HG03354 (cell line): ENCODE measurements at regions not wholly inside any gene's neighbourhood (a gene's known extent, or its start where the extent isn't known, plus 50 kb on each side); places are given as distances from the start of the nearest gene placed in this dataset.

Experiments used
- ATAC-seq: cut with Tn5 transposase; IDR thresholded peaks from one replicate; pipeline ENCODE4 v1.9.1; 2021; ENCODE audit warnings: mild to moderate bottlenecking; ENCODE audit not compliant: unreplicated experiment, poor library complexity, severe bottlenecking

- no peak for ATAC-seq
These were observed 811.6 kb upstream of the ARGLU1 start for GRCh38 chr13:107379407-107380155.

- ATAC-seq, result no peak
These were observed 808.6 kb upstream of the ARGLU1 start for GRCh38 chr13:107376341-107377125.

GRCh38 chr13:107375701-107376340 is 807.9 kb upstream of the ARGLU1 start:
- no peak for ATAC-seq

DNA sequence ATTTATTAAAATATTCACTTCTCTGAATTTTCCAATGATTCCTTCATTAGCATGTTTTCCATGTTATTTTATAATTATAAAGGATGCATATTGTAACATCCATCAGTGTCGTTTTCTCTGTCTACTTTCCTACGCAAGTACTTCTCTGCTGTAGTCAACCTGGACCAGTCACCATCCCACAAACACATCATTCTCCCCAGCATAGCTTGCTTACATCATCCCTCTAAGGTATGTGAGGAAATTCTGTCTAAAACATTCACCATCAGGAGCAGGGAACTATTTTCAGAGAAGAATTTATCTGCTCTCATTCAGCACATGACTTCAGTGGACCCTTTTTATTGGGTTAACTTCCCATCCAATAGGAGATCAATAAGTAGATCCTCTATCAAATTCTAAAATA is 806.1 kb upstream of the ARGLU1 start:
- no peak for ATAC-seq

- ATAC-seq, result no peak
These were observed 805.6 kb upstream of the ARGLU1 start for GRCh38 chr13:107373551-107373950.

DNA sequence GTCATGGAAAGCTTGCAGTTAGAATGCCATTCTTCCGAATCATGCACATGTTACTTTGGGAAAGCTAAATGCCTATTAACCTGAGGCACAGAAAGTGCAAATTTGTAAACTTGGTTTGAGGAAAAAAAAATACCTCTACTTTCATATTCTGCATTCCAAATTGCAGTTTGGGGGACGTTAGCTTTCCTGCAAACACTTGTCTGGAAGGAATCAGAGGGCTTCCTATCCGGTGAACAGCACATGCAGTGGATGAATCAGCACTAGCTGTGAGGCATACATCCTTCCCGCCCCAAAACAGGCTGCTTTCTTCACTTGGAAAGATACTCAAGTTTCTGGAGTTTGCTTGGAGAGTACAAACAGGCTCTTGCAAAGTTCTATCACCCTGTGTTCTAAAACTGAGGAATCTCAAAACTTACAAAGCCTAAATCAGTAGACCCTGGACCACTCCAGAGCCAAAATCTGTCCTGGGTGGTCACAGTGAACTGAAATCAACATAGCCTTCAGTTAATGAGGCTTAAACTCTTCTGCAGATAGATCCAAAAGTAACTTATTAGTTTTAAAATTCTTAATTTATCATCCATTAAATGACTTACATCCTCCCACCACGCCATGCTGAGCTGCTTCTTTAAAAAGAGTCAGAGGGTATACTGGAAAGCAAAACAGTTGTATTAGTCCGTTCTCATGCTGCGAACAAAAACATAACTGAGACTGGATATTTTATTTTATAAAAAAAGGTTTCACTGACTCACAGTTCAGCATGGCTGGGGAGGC is 802.3 kb upstream of the ARGLU1 start:
- no peak for ATAC-seq

- no peak for ATAC-seq
These were observed 799.3 kb upstream of the ARGLU1 start for GRCh38 chr13:107367258-107367657.

GRCh38 chr13:107365466-107366215 is 797.7 kb upstream of the ARGLU1 start:
- no peak for ATAC-seq

DNA sequence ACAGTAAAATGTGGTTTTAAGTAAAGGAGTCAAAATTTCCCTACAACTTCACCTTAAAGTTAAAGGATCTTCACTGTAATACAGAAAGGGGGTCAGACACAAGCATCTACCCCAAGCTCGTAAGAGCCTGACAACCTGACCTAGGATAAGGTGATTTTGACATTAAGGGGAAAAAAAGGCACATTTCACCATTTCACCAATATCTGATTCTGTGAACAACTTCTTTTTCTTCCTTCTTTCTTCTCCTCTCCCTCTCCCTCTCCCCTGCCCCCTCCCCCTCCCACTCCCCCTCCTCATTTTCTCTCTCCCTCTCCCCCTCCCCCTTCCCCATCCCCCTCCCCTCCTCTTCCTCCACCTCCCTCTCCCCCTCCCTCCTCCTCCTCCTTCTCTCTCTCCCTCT is 796.7 kb upstream of the ARGLU1 start:
- ATAC-seq, result no peak

DNA sequence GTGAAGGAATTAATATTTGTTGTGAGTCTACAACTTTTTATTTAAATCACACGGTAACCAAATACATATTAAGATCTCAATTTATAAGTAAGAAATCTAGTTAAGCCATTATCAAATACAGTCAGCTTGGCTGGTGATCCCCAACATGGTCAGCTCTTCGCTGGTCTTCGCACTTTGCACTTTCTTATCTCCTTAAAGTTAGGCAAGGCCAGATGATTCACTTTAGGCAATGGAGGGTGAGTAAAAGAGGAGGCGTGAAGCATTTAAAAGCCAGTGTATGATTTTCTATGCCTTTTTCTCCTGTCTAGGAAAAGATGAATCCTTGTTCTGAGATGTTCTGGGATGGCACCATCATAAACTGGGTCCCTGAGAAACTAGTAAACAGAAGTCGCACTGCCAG is 793.7 kb upstream of the ARGLU1 start:
- ATAC-seq, result no peak

DNA sequence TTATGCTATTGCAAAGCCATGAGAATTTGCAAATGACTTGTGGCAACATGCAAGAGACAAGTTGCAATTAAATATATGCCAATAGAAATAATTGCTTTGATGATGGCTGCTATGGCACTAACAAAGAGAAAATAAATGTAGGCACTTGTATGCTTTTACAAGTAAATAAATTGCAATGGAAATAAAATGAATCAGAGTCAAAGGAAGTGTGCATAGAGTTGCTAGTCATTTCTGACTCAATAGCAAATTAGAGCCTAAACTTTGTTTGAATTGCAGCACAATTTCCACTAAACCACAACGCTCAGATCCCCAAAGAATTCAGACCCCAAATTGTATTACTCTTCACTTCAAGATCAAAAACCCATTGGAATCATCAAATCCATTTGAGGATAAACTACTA is 792.1 kb upstream of the ARGLU1 start:
- no peak for ATAC-seq

- ATAC-seq, result no peak
These were observed 790.9 kb upstream of the ARGLU1 start for GRCh38 chr13:107358866-107359265.

DNA sequence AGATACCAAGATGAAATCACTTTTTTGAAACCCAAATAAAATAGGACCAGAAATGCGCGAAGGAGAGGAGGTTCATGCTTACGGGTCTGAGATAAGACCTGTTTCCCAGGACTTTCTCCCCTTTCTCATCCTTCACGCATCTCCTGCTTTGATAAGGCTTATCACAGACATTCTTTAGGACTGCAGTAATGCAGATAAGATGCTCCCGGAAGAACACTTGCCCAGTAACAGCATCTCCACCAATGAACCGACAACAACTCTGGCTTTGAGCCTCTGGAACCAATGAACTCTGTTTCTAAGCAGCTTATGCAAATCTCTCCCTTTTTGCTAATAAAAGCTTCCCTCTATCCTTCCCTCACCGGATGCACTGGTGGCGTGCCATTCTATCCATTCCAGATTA is 783.4 kb upstream of the ARGLU1 start:
- ATAC-seq, result no peak

DNA sequence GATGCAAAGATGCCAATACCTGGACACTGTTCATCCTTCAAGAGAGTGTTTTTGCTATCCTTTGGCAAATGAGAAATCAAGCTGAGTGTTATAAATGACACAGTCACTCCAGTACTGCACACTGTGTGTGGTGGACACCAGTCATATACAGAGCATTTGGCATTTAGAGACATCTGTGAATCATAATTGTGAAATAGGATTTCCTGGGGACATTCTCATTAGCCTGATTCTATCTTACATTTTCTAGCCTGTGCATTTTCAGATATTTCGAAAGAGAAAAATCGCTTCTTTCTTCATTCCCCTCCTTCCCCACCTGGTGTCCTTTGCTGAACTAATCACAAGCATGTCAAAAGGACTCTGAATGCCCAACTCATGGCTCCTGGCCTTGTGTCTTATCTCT is 781.0 kb upstream of the ARGLU1 start:
- ATAC-seq, result no peak

- ATAC-seq, result no peak
These were observed 780.5 kb upstream of the ARGLU1 start for GRCh38 chr13:107348471-107348870.

- no peak for ATAC-seq
These were observed 779.9 kb upstream of the ARGLU1 start for GRCh38 chr13:107347641-107348369.

- ATAC-seq, result no peak
These were observed 774.8 kb upstream of the ARGLU1 start for GRCh38 chr13:107342747-107343146.

DNA sequence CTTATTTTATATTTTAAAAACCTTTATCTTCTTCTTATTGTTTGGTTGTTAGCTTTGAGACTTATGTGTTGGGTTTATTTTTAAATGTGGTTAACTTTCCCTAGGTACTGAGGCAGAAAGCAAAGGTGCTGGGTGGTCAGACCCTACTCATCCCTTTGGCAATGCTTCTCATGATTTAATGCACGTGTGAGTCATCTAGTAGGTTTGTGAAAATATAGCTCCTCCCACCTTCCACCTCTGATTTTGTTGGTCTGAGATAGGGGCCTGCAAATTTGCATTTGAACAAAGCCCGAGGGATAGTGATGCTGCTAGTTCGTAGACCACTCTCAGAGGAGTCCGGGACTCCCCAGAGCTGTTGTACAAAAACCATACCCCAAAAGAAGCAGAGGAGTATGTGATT is 771.3 kb upstream of the ARGLU1 start:
- ATAC-seq, result no peak

DNA sequence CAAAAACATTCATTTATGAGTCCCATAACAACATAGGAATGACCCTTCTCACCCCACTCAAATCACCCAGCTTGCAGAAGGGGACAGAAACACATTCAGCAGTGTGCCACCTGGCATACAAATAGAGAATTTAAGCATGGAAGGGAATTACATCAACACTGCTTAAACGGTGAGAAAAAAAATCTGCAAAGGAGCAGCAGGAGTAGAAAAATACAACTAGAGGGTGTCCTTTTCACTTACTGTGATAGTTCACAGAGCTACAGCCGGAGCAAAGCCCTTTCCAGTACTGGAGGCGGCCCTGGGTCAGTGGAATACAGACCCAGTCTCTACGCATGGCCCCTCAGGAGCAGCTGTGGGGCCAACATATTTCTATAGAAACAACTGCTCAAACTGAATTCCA is 764.3 kb upstream of the ARGLU1 start:
- ATAC-seq, result no peak
